ENCODE measurements at regions not wholly inside any gene's neighbourhood (a gene's known extent, or its start where the extent isn't known, plus 50 kb on each side); places are given as distances from the start of the nearest gene placed in this dataset.

DNA sequence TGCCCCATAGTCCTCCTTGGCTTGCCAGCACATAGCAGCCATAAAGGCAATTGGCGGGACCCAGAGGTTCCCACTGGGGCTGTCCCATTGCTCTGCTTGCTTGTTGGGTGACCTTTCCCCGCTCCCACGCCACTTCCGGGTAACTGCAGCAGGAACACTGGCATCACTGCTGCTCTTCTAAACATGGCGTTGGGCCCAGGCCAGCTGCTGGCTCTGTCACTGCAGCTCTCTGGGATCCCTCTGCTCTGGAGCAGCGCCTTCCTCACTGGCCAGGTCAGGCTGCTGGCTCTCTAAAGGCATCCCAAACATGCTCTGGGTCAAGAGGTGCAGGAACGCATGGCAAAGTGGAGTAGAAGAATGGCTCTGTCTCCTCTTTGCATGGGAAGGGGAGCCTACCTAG lies 92.9 kb downstream of the DRD1 start:
- Histone ChIP-seq H3K4me1 (peaks cover 38% of the 10 kb centered on the region), H3K4me2 (no peak overlapping the region), H3K9me3 (no peaks in the 10 kb centered on the region), H3K4me3 (no peak overlapping the region), H3K27ac (peak overlapping the region in 1 of 2 experiments; percentile 36; a peak in 2 of 6 replicates)
- TF ChIP-seq ZFP36 (IDR thresholded peaks at IDR 0.05; ENCODE audit: borderline replicate concordance, partially characterized antibody) (no peak), RFX5 (IDR thresholded peaks at IDR 0.05) (no peak), MAZ (IDR thresholded peaks at IDR 0.05; ENCODE audit: borderline replicate concordance, low read depth, low read length) (no peak), HES2 (IDR thresholded peaks at IDR 0.05) (no peak)
- ChIA-PET CTCF (interaction anchor here (1.3 kb wide), 1 partner anchor 27 kb away, joined by 3 read pairs; no protein-coding TSS in a partner anchor), POLR2A (no interaction called here)
- DNase-seq (ENCODE audit: low read depth in 1 of 2, low spot score in 1 of 2) (no peak), FAIRE-seq (no peak), ATAC-seq (no peak)
- WGBS (ENCODE audit: missing lambda C conversion rate), result 79% methylated on average over 7 of the region's 7 CpGs

DNA sequence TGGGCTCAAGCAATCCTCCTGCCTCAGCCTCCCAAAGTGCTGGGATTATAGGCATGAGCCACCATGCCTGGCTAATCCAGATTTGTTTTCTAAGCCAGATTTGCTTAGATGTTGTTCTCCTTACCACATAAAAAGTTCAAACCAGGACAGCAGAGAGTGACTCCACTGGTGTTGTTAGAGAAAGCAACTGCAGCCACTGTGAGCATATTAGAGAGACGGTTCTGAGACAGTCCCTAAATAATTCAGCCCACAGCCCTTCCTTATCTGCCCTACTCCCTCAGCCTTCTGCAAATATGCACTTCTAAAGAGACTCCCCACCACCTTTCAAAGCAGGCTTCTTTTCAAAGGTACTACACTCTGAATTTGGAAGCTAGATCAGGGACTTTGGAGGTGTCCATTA lies 96.1 kb downstream of the DRD1 start:
- WGBS (ENCODE audit: missing lambda C conversion rate), result 0% methylated on average over 1 of the region's 1 CpG
- no peak for TF ChIP-seq PHF8 (IDR thresholded peaks at IDR 0.05; ENCODE audit: borderline replicate concordance, low read depth)
- TF ChIP-seq POLR2AphosphoS2 (conservative IDR thresholded peaks at IDR 0.05; ENCODE audit: low read length), result no peak
- TF ChIP-seq TFCP2L1 (CRISPR knock-in tag; IDR thresholded peaks at IDR 0.05), result no peak
- TF ChIP-seq, protein P1, sequence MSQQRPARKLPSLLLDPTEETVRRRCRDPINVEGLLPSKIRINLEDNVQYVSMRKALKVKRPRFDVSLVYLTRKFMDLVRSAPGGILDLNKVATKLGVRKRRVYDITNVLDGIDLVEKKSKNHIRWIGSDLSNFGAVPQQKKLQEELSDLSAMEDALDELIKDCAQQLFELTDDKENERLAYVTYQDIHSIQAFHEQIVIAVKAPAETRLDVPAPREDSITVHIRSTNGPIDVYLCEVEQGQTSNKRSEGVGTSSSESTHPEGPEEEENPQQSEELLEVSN (IDR thresholded peaks at IDR 0.05; ENCODE audit: borderline replicate concordance, low read depth), result no peak
- TF ChIP-seq, protein P2, sequence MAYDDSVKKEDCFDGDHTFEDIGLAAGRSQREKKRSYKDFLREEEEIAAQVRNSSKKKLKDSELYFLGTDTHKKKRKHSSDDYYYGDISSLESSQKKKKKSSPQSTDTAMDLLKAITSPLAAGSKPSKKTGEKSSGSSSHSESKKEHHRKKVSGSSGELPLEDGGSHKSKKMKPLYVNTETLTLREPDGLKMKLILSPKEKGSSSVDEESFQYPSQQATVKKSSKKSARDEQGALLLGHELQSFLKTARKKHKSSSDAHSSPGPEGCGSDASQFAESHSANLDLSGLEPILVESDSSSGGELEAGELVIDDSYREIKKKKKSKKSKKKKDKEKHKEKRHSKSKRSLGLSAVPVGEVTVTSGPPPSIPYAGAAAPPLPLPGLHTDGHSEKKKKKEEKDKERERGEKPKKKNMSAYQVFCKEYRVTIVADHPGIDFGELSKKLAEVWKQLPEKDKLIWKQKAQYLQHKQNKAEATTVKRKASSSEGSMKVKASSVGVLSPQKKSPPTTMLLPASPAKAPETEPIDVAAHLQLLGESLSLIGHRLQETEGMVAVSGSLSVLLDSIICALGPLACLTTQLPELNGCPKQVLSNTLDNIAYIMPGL (CRISPR knock-in tag; IDR thresholded peaks at IDR 0.05; ENCODE audit: borderline replicate concordance), result no peak
- TF ChIP-seq HOXA7 (CRISPR knock-in tag; IDR thresholded peaks at IDR 0.05), result no peak
- TF ChIP-seq CEBPB (IDR thresholded peaks at IDR 0.05), result no peak
- no peak for TF ChIP-seq RAD21 (conservative IDR thresholded peaks at IDR 0.05 in 1 of 2, IDR thresholded peaks at IDR 0.05 in 1 of 2)
- TF ChIP-seq HEYL (CRISPR knock-in tag; IDR thresholded peaks at IDR 0.05), result no peak
- no peak for TF ChIP-seq SREBF2 (IDR thresholded peaks at IDR 0.05)
- no peak for TF ChIP-seq HOXB5 (CRISPR knock-in tag; IDR thresholded peaks at IDR 0.05)
- TF ChIP-seq TP53 (CRISPR knock-in tag; IDR thresholded peaks at IDR 0.05), result no peak
- TF ChIP-seq CHD4 (IDR thresholded peaks at IDR 0.05; ENCODE audit: borderline replicate concordance), result no peak
- TF ChIP-seq, protein P3, sequence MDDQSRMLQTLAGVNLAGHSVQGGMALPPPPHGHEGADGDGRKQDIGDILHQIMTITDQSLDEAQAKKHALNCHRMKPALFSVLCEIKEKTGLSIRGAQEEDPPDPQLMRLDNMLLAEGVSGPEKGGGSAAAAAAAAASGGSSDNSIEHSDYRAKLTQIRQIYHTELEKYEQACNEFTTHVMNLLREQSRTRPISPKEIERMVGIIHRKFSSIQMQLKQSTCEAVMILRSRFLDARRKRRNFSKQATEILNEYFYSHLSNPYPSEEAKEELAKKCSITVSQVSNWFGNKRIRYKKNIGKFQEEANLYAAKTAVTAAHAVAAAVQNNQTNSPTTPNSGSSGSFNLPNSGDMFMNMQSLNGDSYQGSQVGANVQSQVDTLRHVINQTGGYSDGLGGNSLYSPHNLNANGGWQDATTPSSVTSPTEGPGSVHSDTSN (IDR thresholded peaks at IDR 0.05), result no peak
- no peak for TF ChIP-seq HOXB13 (CRISPR knock-in tag; IDR thresholded peaks at IDR 0.05; ENCODE audit: low read depth)
- no peak for TF ChIP-seq JUN (IDR thresholded peaks at IDR 0.05)
- no peak for TF ChIP-seq EP300 (IDR thresholded peaks at IDR 0.05)
- ATAC-seq (no peak), FAIRE-seq (no peak), DNase-seq (ENCODE audit: low read depth in 1 of 2, low spot score in 1 of 2) (no peak)
- Histone ChIP-seq H3K4me2 (peak overlapping the region; percentile 65), H3K27ac (peak overlapping the region; percentile 57 to 88; a peak in 5 of 6 replicates), H3K9me3 (no peaks in the 10 kb centered on the region), H3K4me1 (peaks cover 60% of the 10 kb centered on the region), H3K4me3 (no peak overlapping the region; the same call in 2 of the 3 replicates)
- CTCF ChIA-PET, result interaction anchor here (0.7 to 1.5 kb wide), 2 partner anchors 259 to 396 kb away, joined by 3 to 4 read pairs; no protein-coding TSS in a partner anchor
- POLR2A ChIA-PET, result interaction anchor here (3.4 kb wide), 1 partner anchor 30 kb away, joined by 11 read pairs; no protein-coding TSS in a partner anchor

Data from A549 (cell line).